PC-3 (cell line): ENCODE measurements at regions not wholly inside any gene's neighbourhood (a gene's known extent, or its start where the extent isn't known, plus 50 kb on each side); places are given as distances from the start of the nearest gene placed in this dataset.

Experiments used
- ATAC-seq: fragments of 200-7000 bp; cut with Tn5 transposase; 2 replicates; pipeline ENCODE4 v1.9.1; 2020; ENCODE audit warnings: mild to moderate bottlenecking, moderate library complexity
- BruUV-seq: library from RNA; stranded (reverse); fragments of 400-500 nt; replicated peaks from 2 replicates; lab custom pipeline; 2021; lab: Mats Ljungman, UMichigan
- CTCF ChIA-PET: fragments of 300-600 bp; sonication (Branson Sonifier 250); formaldehyde crosslinking; loops from one replicate; lab custom pipeline; 2022; ENCODE audit warnings: antibody characterized with exemption; lab: Charles Lee
- POLR2A ChIA-PET: fragments of 300-600 bp; sonication (Branson Sonifier 250); formaldehyde crosslinking; loops from one replicate; lab custom pipeline; 2022; ENCODE audit warnings: antibody characterized with exemption; ENCODE audit not compliant: unreplicated experiment; lab: Charles Lee
- DNase-seq: peaks from one replicate; pipeline ENCODE4 v3.0.0-alpha.2; 2015
- H2AFZ ChIP-seq: fragments of 300-600 bp; sonication (generic); 2 replicates; pipeline ENCODE4 v1.6.0; 2016; ENCODE audit warnings: antibody characterized with exemption, low read length
- H3F3A ChIP-seq: fragments of 300-600 bp; sonication (generic); one replicate; pipeline ENCODE4 v1.6.0; 2017; ENCODE audit warnings: antibody characterized with exemption, low read length, control low read depth, mild to moderate bottlenecking; ENCODE audit not compliant: unreplicated experiment
- H3K27ac ChIP-seq: fragments of 300-600 bp; sonication (generic); 2 replicates; pipeline ENCODE4 v1.5.1; 2016; ENCODE audit warnings: mild to moderate bottlenecking, low read length
- H3K27me3 ChIP-seq: fragments of 300-600 bp; sonication (generic); 2 replicates; pipeline ENCODE4 v1.6.1; 2016; ENCODE audit warnings: low read length, mixed read lengths
- H3K36me3 ChIP-seq: fragments of 300-600 bp; sonication (generic); 2 replicates; pipeline ENCODE4 v1.6.1; 2016; ENCODE audit warnings: low read depth, mixed run types, low read length, mixed read lengths
- H3K4me1 ChIP-seq: fragments of 300-600 bp; sonication (generic); 2 replicates; pipeline ENCODE4 v1.5.1; 2016; ENCODE audit warnings: low read length; ENCODE audit not compliant: insufficient read depth
- H3K4me2 ChIP-seq: fragments of 300-600 bp; sonication (generic); 2 replicates; pipeline ENCODE4 v1.6.0; 2016; ENCODE audit warnings: low read length
- H3K4me3 ChIP-seq: fragments of 300-600 bp; sonication (generic); 2 replicates; pipeline ENCODE4 v1.5.1; 2016; ENCODE audit warnings: mild to moderate bottlenecking, low read length, mixed read lengths
- H3K79me2 ChIP-seq: fragments of 300-600 bp; sonication (generic); 2 replicates; pipeline ENCODE4 v1.6.1; 2017; ENCODE audit warnings: low read length, mixed read lengths
- H3K9ac ChIP-seq: fragments of 300-600 bp; sonication (generic); 2 replicates; pipeline ENCODE4 v1.6.0; 2016; ENCODE audit warnings: mild to moderate bottlenecking, low read length
- H3K9me2 ChIP-seq: fragments of 300-600 bp; sonication (generic); replicated peaks from 2 replicates; pipeline ENCODE4 v1.6.1; 2016; ENCODE audit warnings: mixed run types, low read length, mixed read lengths
- H3K9me3 ChIP-seq: fragments of 300-600 bp; sonication (generic); 2 replicates; pipeline ENCODE4 v1.6.1; 2016; ENCODE audit warnings: low read length, mixed read lengths
- H4K20me1 ChIP-seq: fragments of 300-600 bp; sonication (generic); 2 replicates; pipeline ENCODE4 v1.6.1; 2016; ENCODE audit warnings: low read length, mixed read lengths
- EZH2 ChIP-seq: fragments of 300-600 bp; sonication (generic); IDR thresholded peaks from one replicate; pipeline ENCODE4 v1.6.1; 2017; ENCODE audit warnings: antibody characterized with exemption, mild to moderate bottlenecking, low read length; ENCODE audit not compliant: unreplicated experiment
- EZH2phosphoT487 ChIP-seq: fragments of 300-600 bp; sonication (generic); IDR thresholded peaks from 2 replicates; pipeline ENCODE4 v1.6.1; 2018; ENCODE audit warnings: mild to moderate bottlenecking, antibody characterized with exemption, low read length, borderline replicate concordance
- intact Hi-C: fragments of 100-400 bp; cut with micrococcal nuclease; formaldehyde crosslinking; loops from 2 replicates; pipeline ENCODE4 v1.9.0; 2023
- TF ChIP-seq, protein P1 (sequence below): fragments of 300-600 bp; sonication (generic); conservative IDR thresholded peaks from 2 replicates; pipeline ENCODE4 v1.5.1; 2017; ENCODE audit warnings: antibody characterized with exemption, low read depth, mild to moderate bottlenecking, low read length

- Histone ChIP-seq H3K27ac (no peak overlapping the region), H3K9me3 (no peaks in the 10 kb centered on the region), H3K4me3 (no peak overlapping the region), H3F3A (no peaks in the 10 kb centered on the region), H3K4me2 (no peak overlapping the region), H3K27me3 (no peaks in the 10 kb centered on the region), H4K20me1 (no peaks in the 10 kb centered on the region), H3K79me2 (no peaks in the 10 kb centered on the region), H3K4me1 (no peaks in the 10 kb centered on the region), H3K9ac (no peak overlapping the region), H3K36me3 (no peaks in the 10 kb centered on the region), H3K9me2 (no peaks in the 10 kb centered on the region), H2AFZ (no peak overlapping the region)
- no peak for ATAC-seq
- intact Hi-C loops = no loop called here
- ChIA-PET POLR2A (no interaction called here), CTCF (no interaction called here)
- no TSS peak for BruUV-seq
- no peak for TF ChIP-seq EZH2
- TF ChIP-seq EZH2phosphoT487 = no peak
- TF ChIP-seq, protein P1, sequence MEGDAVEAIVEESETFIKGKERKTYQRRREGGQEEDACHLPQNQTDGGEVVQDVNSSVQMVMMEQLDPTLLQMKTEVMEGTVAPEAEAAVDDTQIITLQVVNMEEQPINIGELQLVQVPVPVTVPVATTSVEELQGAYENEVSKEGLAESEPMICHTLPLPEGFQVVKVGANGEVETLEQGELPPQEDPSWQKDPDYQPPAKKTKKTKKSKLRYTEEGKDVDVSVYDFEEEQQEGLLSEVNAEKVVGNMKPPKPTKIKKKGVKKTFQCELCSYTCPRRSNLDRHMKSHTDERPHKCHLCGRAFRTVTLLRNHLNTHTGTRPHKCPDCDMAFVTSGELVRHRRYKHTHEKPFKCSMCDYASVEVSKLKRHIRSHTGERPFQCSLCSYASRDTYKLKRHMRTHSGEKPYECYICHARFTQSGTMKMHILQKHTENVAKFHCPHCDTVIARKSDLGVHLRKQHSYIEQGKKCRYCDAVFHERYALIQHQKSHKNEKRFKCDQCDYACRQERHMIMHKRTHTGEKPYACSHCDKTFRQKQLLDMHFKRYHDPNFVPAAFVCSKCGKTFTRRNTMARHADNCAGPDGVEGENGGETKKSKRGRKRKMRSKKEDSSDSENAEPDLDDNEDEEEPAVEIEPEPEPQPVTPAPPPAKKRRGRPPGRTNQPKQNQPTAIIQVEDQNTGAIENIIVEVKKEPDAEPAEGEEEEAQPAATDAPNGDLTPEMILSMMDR = no peak
- no peak for DNase-seq
These were observed 212.8 kb upstream of the CDH8 start for GRCh38 chr16:62249069-62249468.

- TF ChIP-seq EZH2phosphoT487 = no peak
- TF ChIP-seq EZH2 = no peak
- TF ChIP-seq, protein P1 = no peak
- intact Hi-C loops = no loop called here
- Histone ChIP-seq H3K27me3 (no peaks in the 10 kb centered on the region), H3K4me3 (no peak overlapping the region), H3K36me3 (no peaks in the 10 kb centered on the region), H3K4me2 (no peak overlapping the region), H4K20me1 (no peaks in the 10 kb centered on the region), H3K9ac (no peak overlapping the region), H3F3A (no peaks in the 10 kb centered on the region), H3K9me3 (no peaks in the 10 kb centered on the region), H3K4me1 (no peaks in the 10 kb centered on the region), H3K9me2 (no peaks in the 10 kb centered on the region), H3K79me2 (no peaks in the 10 kb centered on the region), H3K27ac (no peak overlapping the region), H2AFZ (no peak overlapping the region)
- ATAC-seq = no peak
- ChIA-PET POLR2A (no interaction called here), CTCF (no interaction called here)
- no peak for DNase-seq
- BruUV-seq = no TSS peak
These were observed 204.5 kb upstream of the CDH8 start for GRCh38 chr16:62240722-62241121.

DNA sequence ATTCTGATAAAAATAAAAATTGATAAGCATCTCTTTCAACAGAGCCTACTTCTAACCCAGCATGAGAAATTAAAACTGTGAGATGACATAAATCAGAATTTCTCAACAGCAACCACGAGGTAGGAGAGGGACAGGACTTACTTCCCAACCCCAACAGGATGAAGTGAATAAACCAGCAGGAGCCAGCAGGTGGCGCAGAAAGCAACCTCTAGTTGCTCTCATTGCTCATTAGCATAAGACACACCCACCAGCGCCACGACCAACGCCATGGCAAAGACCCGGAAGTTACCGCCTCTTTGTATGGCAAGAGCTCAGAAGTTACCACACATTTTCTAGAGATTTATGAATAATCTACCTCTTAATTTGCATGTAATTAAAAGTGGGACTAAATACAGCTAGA, 189.4 kb upstream of the CDH8 start:
- ATAC-seq (peak; percentile 58; the same call in 1 of the 2 replicates), DNase-seq (peak; percentile 75)
- Histone ChIP-seq H3K9me3 (no peaks in the 10 kb centered on the region), H3K4me1 (no peaks in the 10 kb centered on the region), H3K9me2 (no peaks in the 10 kb centered on the region), H3K36me3 (no peaks in the 10 kb centered on the region), H4K20me1 (no peaks in the 10 kb centered on the region), H3K79me2 (no peaks in the 10 kb centered on the region), H2AFZ (no peak overlapping the region), H3K4me2 (no peak overlapping the region), H3K27ac (no peak overlapping the region), H3K4me3 (no peak overlapping the region), H3K9ac (no peak overlapping the region), H3F3A (no peaks in the 10 kb centered on the region), H3K27me3 (no peaks in the 10 kb centered on the region)
- TF ChIP-seq EZH2phosphoT487 = no peak
- TF ChIP-seq, protein P1 = peak; percentile 60
- no peak for TF ChIP-seq EZH2
- POLR2A ChIA-PET = no interaction called here
- CTCF ChIA-PET = no interaction called here
- intact Hi-C loops = no loop called here
- no TSS peak for BruUV-seq
